ENCODE measurements at regions not wholly inside any gene's neighbourhood (a gene's known extent, or its start where the extent isn't known, plus 50 kb on each side); places are given as distances from the start of the nearest gene placed in this dataset.
"Not testable (repeated sequence)": the region's sequence is repeated elsewhere in the genome, so short reads cannot be mapped to it uniquely, and the experiment has no call there.

- Histone ChIP-seq H3K79me2 (ENCODE audit: control insufficient read depth, insufficient read depth, low read length, poor library complexity) (no peaks in the 10 kb centered on the region), H3K4me3 (ENCODE audit: low read depth, low read length) (no peak overlapping the region), H4K8ac (ENCODE audit: low read depth, low read length) (no peak overlapping the region), H3K4me2 (ENCODE audit: low read length) (no peak overlapping the region), H3K79me1 (ENCODE audit: low read length) (peaks cover 11% of the 10 kb centered on the region), H2AFZ (ENCODE audit: insufficient read depth, low read length, poor library complexity) (no peak overlapping the region), H2AK5ac (ENCODE audit: low read length) (no peak overlapping the region), H3K4me1 (ENCODE audit: control insufficient read depth in 1 of 2, insufficient read depth in 2 of 2, low read length in 2 of 2) (peaks cover 7 to 13% of the 10 kb centered on the region in 2 experiments), H3K9ac (ENCODE audit: low read length) (no peak overlapping the region), H3K23ac (ENCODE audit: low read length) (no peak overlapping the region), H2BK5ac (ENCODE audit: low read depth, low read length, poor library complexity) (no peak overlapping the region), H3K4ac (ENCODE audit: low read depth, low read length) (no peak overlapping the region), H3K18ac (ENCODE audit: low read length) (no peak overlapping the region), H2BK12ac (ENCODE audit: low read length) (no peak overlapping the region), H2BK120ac (ENCODE audit: insufficient read depth, low read length, poor library complexity) (no peak overlapping the region), H3K14ac (ENCODE audit: low read length) (no peak overlapping the region), H3K36me3 (ENCODE audit: control insufficient read depth in 1 of 2, insufficient read depth in 2 of 2, low read length in 2 of 2) (no peaks in the 10 kb centered on the region), H4K91ac (ENCODE audit: low read depth, low read length) (no peak overlapping the region), H3K27me3 (ENCODE audit: insufficient read depth, low read length) (no peaks in the 10 kb centered on the region), H3K27ac (ENCODE audit: low read depth, low read length) (no peak overlapping the region), H3K9me3 (ENCODE audit: insufficient read depth, low read depth, low read length) (no peaks in the 10 kb centered on the region), H4K12ac (ENCODE audit: low read depth, low read length) (no peak overlapping the region)
- WGBS (ENCODE audit: extremely low coverage, insufficient coverage, insufficient read length) = no CpG with 5 or more reads among the region's 2 CpGs
- no peak for DNase-seq
Observed at GRCh38 chr10:77718957-77719356, 81.3 kb upstream of the KCNMA1 start.

DNA sequence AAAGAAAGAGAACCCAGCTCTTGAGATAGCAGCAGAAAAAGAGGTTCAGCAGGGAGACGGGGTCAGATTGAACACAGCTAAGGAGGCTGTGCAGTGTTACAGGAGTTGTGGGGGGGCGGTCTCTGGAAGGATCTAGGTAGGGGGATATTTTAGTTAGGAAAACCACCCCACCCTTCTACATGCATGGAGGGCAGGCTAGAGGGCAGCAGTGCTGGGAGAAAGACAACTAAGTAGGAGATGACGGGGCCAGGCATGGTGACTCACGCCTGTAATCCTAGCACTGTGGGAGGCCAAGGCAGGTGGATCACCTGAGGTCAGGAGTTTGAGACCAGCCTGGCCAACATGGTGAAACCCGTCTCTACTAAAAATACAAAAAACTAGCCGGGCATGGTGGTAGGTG is 80.7 kb upstream of the KCNMA1 start:
- not testable (repeated sequence) for H3K18ac ChIP-seq (ENCODE audit: low read length); H3K9ac ChIP-seq (ENCODE audit: low read length); H3K4ac ChIP-seq (ENCODE audit: low read depth, low read length); H3K4me2 ChIP-seq (ENCODE audit: low read length); H3K36me3 ChIP-seq (ENCODE audit: control insufficient read depth in 1 of 2, insufficient read depth in 2 of 2, low read length in 2 of 2); H3K23ac ChIP-seq (ENCODE audit: low read length); H3K79me2 ChIP-seq (ENCODE audit: control insufficient read depth, insufficient read depth, low read length, poor library complexity); H3K9me3 ChIP-seq (ENCODE audit: insufficient read depth, low read depth, low read length); H3K79me1 ChIP-seq (ENCODE audit: low read length); H3K14ac ChIP-seq (ENCODE audit: low read length); H3K27ac ChIP-seq (ENCODE audit: low read depth, low read length); H2BK120ac ChIP-seq (ENCODE audit: insufficient read depth, low read length, poor library complexity); H2AFZ ChIP-seq (ENCODE audit: insufficient read depth, low read length, poor library complexity); H3K27me3 ChIP-seq (ENCODE audit: insufficient read depth, low read length); H2BK5ac ChIP-seq (ENCODE audit: low read depth, low read length, poor library complexity); H2AK5ac ChIP-seq (ENCODE audit: low read length); H4K8ac ChIP-seq (ENCODE audit: low read depth, low read length); H4K12ac ChIP-seq (ENCODE audit: low read depth, low read length); H3K4me3 ChIP-seq (ENCODE audit: low read depth, low read length)
- no CpG with 5 or more reads among the region's 6 CpGs for WGBS (ENCODE audit: extremely low coverage, insufficient coverage, insufficient read length)
- Histone ChIP-seq H2BK12ac (ENCODE audit: low read length) (peak overlapping the region; percentile 38), H4K91ac (ENCODE audit: low read depth, low read length) (peak overlapping the region; percentile 49), H3K4me1 (ENCODE audit: control insufficient read depth in 1 of 2, insufficient read depth in 2 of 2, low read length in 2 of 2) (peaks cover 8 to 15% of the 10 kb centered on the region in 2 experiments)
- DNase-seq = peak in 1 of 2 donors; percentile 4

GRCh38 chr10:77717336-77717735 is 79.7 kb upstream of the KCNMA1 start:
- no peaks in the 10 kb centered on the region for H3K79me2 ChIP-seq (ENCODE audit: control insufficient read depth, insufficient read depth, low read length, poor library complexity)
- H3K27ac ChIP-seq (ENCODE audit: low read depth, low read length) = no peak overlapping the region
- peak overlapping the region; percentile 50 for H2AK5ac ChIP-seq (ENCODE audit: low read length)
- H4K8ac ChIP-seq (ENCODE audit: low read depth, low read length) = no peak overlapping the region
- H2BK5ac ChIP-seq (ENCODE audit: low read depth, low read length, poor library complexity) = no peak overlapping the region
- no peaks in the 10 kb centered on the region for H3K27me3 ChIP-seq (ENCODE audit: insufficient read depth, low read length)
- H3K14ac ChIP-seq (ENCODE audit: low read length) = no peak overlapping the region
- no peaks in the 10 kb centered on the region for H3K9me3 ChIP-seq (ENCODE audit: insufficient read depth, low read depth, low read length)
- H3K4me2 ChIP-seq (ENCODE audit: low read length) = no peak overlapping the region
- H3K4ac ChIP-seq (ENCODE audit: low read depth, low read length) = no peak overlapping the region
- no peak overlapping the region for H3K4me3 ChIP-seq (ENCODE audit: low read depth, low read length)
- H3K18ac ChIP-seq (ENCODE audit: low read length) = no peak overlapping the region
- peaks cover 6% of the 10 kb centered on the region for H3K79me1 ChIP-seq (ENCODE audit: low read length)
- DNase-seq = no peak
- no peak overlapping the region for H4K12ac ChIP-seq (ENCODE audit: low read depth, low read length)
- no peaks in the 10 kb centered on the region for H3K36me3 ChIP-seq (ENCODE audit: control insufficient read depth in 1 of 2, insufficient read depth in 2 of 2, low read length in 2 of 2)
- no peak overlapping the region for H2AFZ ChIP-seq (ENCODE audit: insufficient read depth, low read length, poor library complexity)
- no peak overlapping the region for H3K9ac ChIP-seq (ENCODE audit: low read length)
- WGBS (ENCODE audit: extremely low coverage, insufficient coverage, insufficient read length) = no CpG with 5 or more reads among the region's 3 CpGs
- peak overlapping the region; percentile 43 for H2BK120ac ChIP-seq (ENCODE audit: insufficient read depth, low read length, poor library complexity)
- H3K23ac ChIP-seq (ENCODE audit: low read length) = no peak overlapping the region
- peak overlapping the region; percentile 28 for H4K91ac ChIP-seq (ENCODE audit: low read depth, low read length)
- H2BK12ac ChIP-seq (ENCODE audit: low read length) = peak overlapping the region; percentile 35
- peaks cover 7 to 12% of the 10 kb centered on the region in 2 experiments for H3K4me1 ChIP-seq (ENCODE audit: control insufficient read depth in 1 of 2, insufficient read depth in 2 of 2, low read length in 2 of 2)

DNA sequence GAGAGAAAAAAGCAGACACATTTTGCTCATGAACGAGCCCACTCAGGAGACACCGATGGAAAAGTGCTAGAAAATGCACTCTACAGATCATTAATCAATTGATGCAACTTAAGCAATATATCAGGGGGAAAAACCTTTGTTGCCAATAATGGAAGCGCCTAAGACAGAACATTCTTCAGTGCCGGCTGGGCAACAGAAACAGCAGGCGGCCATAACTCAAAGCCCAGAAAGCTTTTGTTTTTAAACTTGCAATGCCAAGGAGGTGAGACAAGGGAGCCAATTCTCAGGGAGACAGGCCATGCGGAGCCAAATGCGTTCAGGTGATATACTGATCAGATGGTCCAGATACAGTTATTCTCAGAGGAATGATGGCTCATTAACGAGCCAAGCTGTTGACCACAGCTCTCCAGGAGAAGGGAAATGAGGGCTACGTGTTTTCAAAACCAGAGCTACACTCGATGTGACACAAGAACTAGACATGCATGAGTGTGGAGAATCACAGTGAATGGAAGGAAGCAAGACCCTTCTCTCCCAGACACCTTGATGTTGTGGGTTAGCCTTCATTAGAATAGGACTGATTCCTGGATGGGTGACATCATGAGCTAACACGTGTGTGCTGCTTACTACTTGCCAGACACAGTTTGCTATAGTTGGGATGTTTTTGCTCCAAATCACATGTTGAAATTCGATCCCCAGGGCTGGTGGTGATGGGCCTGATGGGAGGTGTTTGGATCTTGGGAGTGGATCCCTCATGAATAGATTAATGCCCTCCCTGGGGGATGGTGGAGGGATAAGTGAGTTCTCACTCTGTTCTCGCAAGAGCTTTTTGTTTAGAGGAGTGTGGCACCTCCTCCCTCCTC is 79.1 kb upstream of the KCNMA1 start:
- DNase-seq = peak; percentile 7 to 35
- H3K4me3 ChIP-seq (ENCODE audit: low read depth, low read length) = no peak overlapping the region
- H3K18ac ChIP-seq (ENCODE audit: low read length) = no peak overlapping the region
- peak overlapping the region; percentile 37 for H2BK12ac ChIP-seq (ENCODE audit: low read length)
- H3K27me3 ChIP-seq (ENCODE audit: insufficient read depth, low read length) = no peaks in the 10 kb centered on the region
- H3K4me1 ChIP-seq (ENCODE audit: control insufficient read depth in 1 of 2, insufficient read depth in 2 of 2, low read length in 2 of 2) = peaks cover 7 to 12% of the 10 kb centered on the region in 2 experiments
- peak overlapping the region; percentile 43 for H2BK120ac ChIP-seq (ENCODE audit: insufficient read depth, low read length, poor library complexity)
- no peak overlapping the region for H3K9ac ChIP-seq (ENCODE audit: low read length)
- H3K4me2 ChIP-seq (ENCODE audit: low read length) = no peak overlapping the region
- peak overlapping the region; percentile 28 for H4K91ac ChIP-seq (ENCODE audit: low read depth, low read length)
- H2AFZ ChIP-seq (ENCODE audit: insufficient read depth, low read length, poor library complexity) = no peak overlapping the region
- no peaks in the 10 kb centered on the region for H3K79me2 ChIP-seq (ENCODE audit: control insufficient read depth, insufficient read depth, low read length, poor library complexity)
- H4K8ac ChIP-seq (ENCODE audit: low read depth, low read length) = no peak overlapping the region
- no peak overlapping the region for H3K4ac ChIP-seq (ENCODE audit: low read depth, low read length)
- H2AK5ac ChIP-seq (ENCODE audit: low read length) = peak overlapping the region; percentile 50
- no peak overlapping the region for H4K12ac ChIP-seq (ENCODE audit: low read depth, low read length)
- H2BK5ac ChIP-seq (ENCODE audit: low read depth, low read length, poor library complexity) = no peak overlapping the region
- no peaks in the 10 kb centered on the region for H3K9me3 ChIP-seq (ENCODE audit: insufficient read depth, low read depth, low read length)
- no peaks in the 10 kb centered on the region for H3K36me3 ChIP-seq (ENCODE audit: control insufficient read depth in 1 of 2, insufficient read depth in 2 of 2, low read length in 2 of 2)
- no peak overlapping the region for H3K14ac ChIP-seq (ENCODE audit: low read length)
- no peak overlapping the region for H3K23ac ChIP-seq (ENCODE audit: low read length)
- no CpG with 5 or more reads among the region's 13 CpGs for WGBS (ENCODE audit: extremely low coverage, insufficient coverage, insufficient read length)
- H3K27ac ChIP-seq (ENCODE audit: low read depth, low read length) = no peak overlapping the region
- peaks cover 4% of the 10 kb centered on the region for H3K79me1 ChIP-seq (ENCODE audit: low read length)

All from trophoblast cell (in vitro differentiated cells and primary cell).